ENCODE measurements at regions not wholly inside any gene's neighbourhood (a gene's known extent, or its start where the extent isn't known, plus 50 kb on each side); places are given as distances from the start of the nearest gene placed in this dataset.
"Not testable (repeated sequence)": the region's sequence is repeated elsewhere in the genome, so short reads cannot be mapped to it uniquely, and the experiment has no call there.

DNA sequence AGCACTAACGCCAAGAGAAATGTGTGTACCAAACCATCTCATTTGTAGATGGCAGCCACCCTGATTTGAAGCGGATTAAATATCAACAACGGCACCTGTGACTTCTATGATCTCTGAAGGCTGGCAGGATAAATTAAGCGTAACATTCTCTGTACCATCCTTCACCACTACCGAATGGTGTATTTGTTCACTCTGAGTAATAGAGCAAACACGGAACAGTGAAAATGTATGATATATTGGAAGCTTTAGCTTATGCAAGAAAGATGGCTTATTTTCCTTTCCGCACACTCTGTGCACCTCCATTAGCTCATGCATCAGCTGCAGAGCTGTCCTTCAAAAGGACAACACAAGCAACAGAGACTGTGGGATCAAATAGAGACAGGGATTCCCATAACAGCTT, 431.1 kb downstream of the PRELID2 start:
- no peaks in the 10 kb centered on the region for H3K36me3 Mint-ChIP-seq
- H3K9me3 ChIP-seq, result no peaks in the 10 kb centered on the region
- ATAC-seq (replicated peaks in 1 of 4) (no peak), DNase-seq (no peak)
- no peak overlapping the region for H3K27ac ChIP-seq (ENCODE audit: low read length)
- 87% methylated on average over 4 of the region's 7 CpGs for WGBS (ENCODE audit: insufficient coverage)
- H3K27ac Mint-ChIP-seq, result no peak overlapping the region
- ChIA-PET POLR2A (no interaction called here), CTCF (no interaction called here)
- no peak overlapping the region for H3K4me3 Mint-ChIP-seq
- H3K36me3 ChIP-seq (ENCODE audit: control insufficient read depth in 2 of 2, extremely low read depth in 1 of 2, insufficient read depth in 1 of 2, low read length in 1 of 2), result no peaks in the 10 kb centered on the region
- H3K4me1 ChIP-seq (ENCODE audit: control insufficient read depth in 1 of 2, extremely low read depth in 1 of 2, insufficient read depth in 2 of 2, low read length in 2 of 2), result no peaks in the 10 kb centered on the region
- peaks cover 21 to 30% (median 21%) of the 10 kb centered on the region in 3 donors for H3K9me3 Mint-ChIP-seq
- H3K4me3 ChIP-seq (ENCODE audit: control insufficient read depth in 1 of 2, extremely low read depth in 1 of 2, low read length in 1 of 2), result no peak overlapping the region
- H3K4me1 Mint-ChIP-seq, result no peaks in the 10 kb centered on the region
- no peaks in the 10 kb centered on the region for H3K27me3 ChIP-seq (replicated peaks in 1 of 2; ENCODE audit: control insufficient read depth in 2 of 2, extremely low read depth in 1 of 2, insufficient read depth in 2 of 2, low read length in 1 of 2)
- no peaks in the 10 kb centered on the region for H3K27me3 Mint-ChIP-seq

DNA sequence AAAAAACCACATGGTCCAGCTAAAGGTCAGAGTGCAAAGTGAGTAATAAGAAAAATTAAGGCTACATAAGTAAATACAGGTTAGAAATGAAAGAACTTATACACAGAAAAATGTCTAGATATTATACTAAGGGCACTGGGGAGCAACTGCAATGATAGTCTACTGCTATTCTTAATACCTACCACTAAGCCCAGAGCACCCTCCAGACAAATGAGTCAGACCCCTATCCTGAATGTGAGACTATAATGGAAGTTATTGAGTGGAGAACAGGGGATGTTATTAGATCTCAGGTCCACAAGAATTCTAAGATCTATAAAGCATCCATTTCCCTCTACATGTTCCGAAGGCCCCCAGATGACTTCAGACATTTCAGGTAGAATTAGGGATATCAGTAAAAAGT, 438.3 kb downstream of the PRELID2 start:
- WGBS (ENCODE audit: insufficient coverage), result no CpG with 5 or more reads among the region's 1 CpG
- no peak overlapping the region for H3K27ac ChIP-seq (ENCODE audit: low read length)
- ChIA-PET POLR2A (no interaction called here), CTCF (no interaction called here)
- peaks cover 12 to 32% (median 14%) of the 10 kb centered on the region in 3 donors for H3K9me3 Mint-ChIP-seq
- ATAC-seq (replicated peaks in 1 of 4), result no peak
- no peaks in the 10 kb centered on the region for H3K27me3 Mint-ChIP-seq
- H3K4me1 ChIP-seq (ENCODE audit: control insufficient read depth in 1 of 2, extremely low read depth in 1 of 2, insufficient read depth in 2 of 2, low read length in 2 of 2), result no peaks in the 10 kb centered on the region
- H3K27me3 ChIP-seq (replicated peaks in 1 of 2; ENCODE audit: control insufficient read depth in 2 of 2, extremely low read depth in 1 of 2, insufficient read depth in 2 of 2, low read length in 1 of 2), result no peaks in the 10 kb centered on the region
- no peaks in the 10 kb centered on the region for H3K9me3 ChIP-seq
- no peaks in the 10 kb centered on the region for H3K4me1 Mint-ChIP-seq
- H3K36me3 Mint-ChIP-seq, result no peaks in the 10 kb centered on the region
- H3K27ac Mint-ChIP-seq, result no peak overlapping the region
- no peaks in the 10 kb centered on the region for H3K36me3 ChIP-seq (ENCODE audit: control insufficient read depth in 2 of 2, extremely low read depth in 1 of 2, insufficient read depth in 1 of 2, low read length in 1 of 2)
- no peak overlapping the region for H3K4me3 ChIP-seq (ENCODE audit: control insufficient read depth in 1 of 2, extremely low read depth in 1 of 2, low read length in 1 of 2)
- DNase-seq, result no peak
- H3K4me3 Mint-ChIP-seq, result no peak overlapping the region

DNA sequence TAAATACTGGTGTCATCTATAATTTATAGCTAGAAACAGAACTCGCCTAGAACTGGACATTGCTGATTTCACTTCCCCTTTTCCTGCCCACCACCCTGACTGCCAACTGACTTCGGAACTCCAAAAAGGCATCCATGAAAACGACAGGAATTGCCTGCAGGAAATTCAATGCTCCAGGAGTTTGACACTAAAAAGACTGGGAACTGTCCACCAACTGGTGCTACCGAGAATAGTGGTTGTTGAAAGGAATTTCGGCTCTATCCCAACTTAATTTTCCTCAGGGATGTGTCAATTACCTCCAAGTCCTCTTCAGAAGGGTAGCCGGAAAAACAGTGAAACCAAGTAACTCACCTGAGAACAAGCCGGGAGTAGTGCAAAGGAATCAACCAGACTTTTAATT, 440.0 kb downstream of the PRELID2 start:
- H3K27me3 Mint-ChIP-seq; H3K27ac Mint-ChIP-seq; H3K4me1 Mint-ChIP-seq; H3K27me3 ChIP-seq (replicated peaks in 1 of 2; ENCODE audit: control insufficient read depth in 2 of 2, extremely low read depth in 1 of 2, insufficient read depth in 2 of 2, low read length in 1 of 2); CTCF ChIA-PET; H3K36me3 Mint-ChIP-seq; DNase-seq; ATAC-seq (replicated peaks in 1 of 4); POLR2A ChIA-PET; H3K4me3 Mint-ChIP-seq; H3K9me3 ChIP-seq; H3K4me1 ChIP-seq (ENCODE audit: control insufficient read depth in 1 of 2, extremely low read depth in 1 of 2, insufficient read depth in 2 of 2, low read length in 2 of 2); H3K36me3 ChIP-seq (ENCODE audit: control insufficient read depth in 2 of 2, extremely low read depth in 1 of 2, insufficient read depth in 1 of 2, low read length in 1 of 2); H3K4me3 ChIP-seq (ENCODE audit: control insufficient read depth in 1 of 2, extremely low read depth in 1 of 2, low read length in 1 of 2); H3K27ac ChIP-seq (ENCODE audit: low read length): not testable (repeated sequence)
- H3K9me3 Mint-ChIP-seq, result peaks cover 14 to 31% (median 22%) of the 10 kb centered on the region in 3 donors
- WGBS (ENCODE audit: insufficient coverage), result no CpG with 5 or more reads among the region's 7 CpGs

DNA sequence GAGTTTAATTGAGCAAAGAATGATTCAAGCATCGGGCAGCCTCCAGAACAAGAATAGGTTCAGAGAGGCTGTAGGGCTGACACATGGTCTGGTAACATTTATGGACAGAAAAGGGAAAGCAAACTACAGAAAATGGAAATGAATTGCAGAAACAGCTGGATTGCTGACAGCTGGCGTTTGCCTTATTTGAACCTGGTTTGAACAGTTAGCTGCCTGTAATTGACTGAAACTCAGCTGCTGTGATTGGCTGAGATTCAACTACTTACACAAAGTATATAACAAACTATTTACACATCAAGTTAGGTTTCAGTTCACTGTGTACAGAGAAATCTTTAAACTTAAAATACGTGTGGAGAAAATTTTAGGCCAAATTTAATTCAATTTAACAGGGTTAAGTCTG, 441.7 kb downstream of the PRELID2 start:
- no peaks in the 10 kb centered on the region for H3K9me3 ChIP-seq
- 90% methylated on average over 1 of the region's 3 CpGs for WGBS (ENCODE audit: insufficient coverage)
- peaks cover 21 to 35% (median 27%) of the 10 kb centered on the region in 3 donors for H3K9me3 Mint-ChIP-seq

DNA sequence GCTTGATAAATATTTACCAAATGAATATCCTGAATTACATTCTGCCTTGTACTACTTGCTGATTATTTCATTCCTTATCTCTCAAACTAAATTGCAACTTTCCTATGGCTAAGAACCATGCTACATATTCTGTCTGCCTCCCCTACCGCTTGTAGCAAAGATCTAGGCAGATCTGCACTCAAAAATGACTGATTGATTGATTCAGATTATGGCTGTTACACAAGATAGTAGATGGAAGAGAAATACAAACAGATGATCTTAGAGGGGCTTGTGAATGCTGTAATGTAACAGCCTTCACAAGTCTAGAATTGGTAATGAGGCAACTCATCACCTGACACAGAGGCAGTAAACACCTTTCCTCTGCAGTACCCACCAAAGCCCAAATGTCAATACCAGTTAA, 446.1 kb downstream of the PRELID2 start:
- H3K27me3 ChIP-seq (replicated peaks in 1 of 2; ENCODE audit: control insufficient read depth in 2 of 2, extremely low read depth in 1 of 2, insufficient read depth in 2 of 2, low read length in 1 of 2), result no peaks in the 10 kb centered on the region
- no CpG with 5 or more reads among the region's 1 CpG for WGBS (ENCODE audit: insufficient coverage)
- no peaks in the 10 kb centered on the region for H3K9me3 ChIP-seq
- H3K4me1 ChIP-seq (ENCODE audit: control insufficient read depth in 1 of 2, extremely low read depth in 1 of 2, insufficient read depth in 2 of 2, low read length in 2 of 2), result no peaks in the 10 kb centered on the region
- H3K27ac ChIP-seq (ENCODE audit: low read length), result no peak overlapping the region
- no peak overlapping the region for H3K4me3 Mint-ChIP-seq
- CTCF ChIA-PET, result no interaction called here
- H3K4me3 ChIP-seq (ENCODE audit: control insufficient read depth in 1 of 2, extremely low read depth in 1 of 2, low read length in 1 of 2), result no peak overlapping the region
- H3K27ac Mint-ChIP-seq, result no peak overlapping the region
- peaks cover 16 to 25% (median 22%) of the 10 kb centered on the region in 3 donors for H3K9me3 Mint-ChIP-seq
- DNase-seq, result no peak
- no peaks in the 10 kb centered on the region for H3K4me1 Mint-ChIP-seq
- no peaks in the 10 kb centered on the region for H3K36me3 Mint-ChIP-seq
- POLR2A ChIA-PET, result no interaction called here
- ATAC-seq (replicated peaks in 1 of 4), result no peak
- no peaks in the 10 kb centered on the region for H3K27me3 Mint-ChIP-seq
- no peaks in the 10 kb centered on the region for H3K36me3 ChIP-seq (ENCODE audit: control insufficient read depth in 2 of 2, extremely low read depth in 1 of 2, insufficient read depth in 1 of 2, low read length in 1 of 2)

More for the DNA sequence above, 441.7 kb downstream of the PRELID2 start:
- no peak for ATAC-seq (replicated peaks in 1 of 4)
- Histone ChIP-seq H3K27ac (ENCODE audit: low read length) (no peak overlapping the region), H3K27me3 (replicated peaks in 1 of 2; ENCODE audit: control insufficient read depth in 2 of 2, extremely low read depth in 1 of 2, insufficient read depth in 2 of 2, low read length in 1 of 2) (no peaks in the 10 kb centered on the region), H3K36me3 (ENCODE audit: control insufficient read depth in 2 of 2, extremely low read depth in 1 of 2, insufficient read depth in 1 of 2, low read length in 1 of 2) (no peaks in the 10 kb centered on the region), H3K4me3 (ENCODE audit: control insufficient read depth in 1 of 2, extremely low read depth in 1 of 2, low read length in 1 of 2) (no peak overlapping the region), H3K4me1 (ENCODE audit: control insufficient read depth in 1 of 2, extremely low read depth in 1 of 2, insufficient read depth in 2 of 2, low read length in 2 of 2) (no peaks in the 10 kb centered on the region)
- CTCF ChIA-PET, result no interaction called here
- H3K4me3 Mint-ChIP-seq, result no peak overlapping the region
- POLR2A ChIA-PET, result no interaction called here
- no peaks in the 10 kb centered on the region for H3K27me3 Mint-ChIP-seq
- no peaks in the 10 kb centered on the region for H3K4me1 Mint-ChIP-seq
- DNase-seq, result no peak
- no peaks in the 10 kb centered on the region for H3K36me3 Mint-ChIP-seq
- no peak overlapping the region for H3K27ac Mint-ChIP-seq

DNA sequence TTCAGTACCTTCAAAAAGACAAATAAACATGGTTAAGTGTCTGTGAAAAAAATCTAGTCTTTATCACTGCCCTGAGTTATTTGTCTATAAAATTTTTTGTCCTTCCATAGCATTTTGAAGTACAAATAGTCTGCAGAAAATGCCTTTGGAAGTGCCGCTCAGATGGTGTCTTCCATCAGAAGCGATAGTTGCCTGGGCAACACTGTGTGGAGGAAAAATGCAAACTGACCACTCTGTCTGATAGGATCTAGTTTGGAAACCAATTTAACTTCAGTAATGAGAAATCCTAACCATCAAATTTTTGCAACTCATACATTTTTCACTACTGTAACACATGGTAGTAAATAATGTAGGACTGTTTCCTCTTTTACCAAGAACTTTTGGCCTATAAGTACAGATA, 449.9 kb downstream of the PRELID2 start:
- no peaks in the 10 kb centered on the region for H3K27me3 ChIP-seq (replicated peaks in 1 of 2; ENCODE audit: control insufficient read depth in 2 of 2, extremely low read depth in 1 of 2, insufficient read depth in 2 of 2, low read length in 1 of 2)
- H3K4me1 ChIP-seq (ENCODE audit: control insufficient read depth in 1 of 2, extremely low read depth in 1 of 2, insufficient read depth in 2 of 2, low read length in 2 of 2), result no peaks in the 10 kb centered on the region
- H3K36me3 ChIP-seq (ENCODE audit: control insufficient read depth in 2 of 2, extremely low read depth in 1 of 2, insufficient read depth in 1 of 2, low read length in 1 of 2), result no peaks in the 10 kb centered on the region
- CTCF ChIA-PET, result no interaction called here
- no peak overlapping the region for H3K4me3 Mint-ChIP-seq
- ATAC-seq (replicated peaks in 1 of 4) (no peak), DNase-seq (no peak)
- no peaks in the 10 kb centered on the region for H3K4me1 Mint-ChIP-seq
- WGBS (ENCODE audit: insufficient coverage), result no CpG with 5 or more reads among the region's 2 CpGs
- peaks cover 8 to 21% (median 19%) of the 10 kb centered on the region in 3 donors for H3K9me3 Mint-ChIP-seq
- H3K27ac Mint-ChIP-seq, result no peak overlapping the region
- no peak overlapping the region for H3K4me3 ChIP-seq (ENCODE audit: control insufficient read depth in 1 of 2, extremely low read depth in 1 of 2, low read length in 1 of 2)
- POLR2A ChIA-PET, result no interaction called here
- no peak overlapping the region for H3K27ac ChIP-seq (ENCODE audit: low read length)
- H3K36me3 Mint-ChIP-seq, result no peaks in the 10 kb centered on the region
- no peaks in the 10 kb centered on the region for H3K27me3 Mint-ChIP-seq
- no peaks in the 10 kb centered on the region for H3K9me3 ChIP-seq

DNA sequence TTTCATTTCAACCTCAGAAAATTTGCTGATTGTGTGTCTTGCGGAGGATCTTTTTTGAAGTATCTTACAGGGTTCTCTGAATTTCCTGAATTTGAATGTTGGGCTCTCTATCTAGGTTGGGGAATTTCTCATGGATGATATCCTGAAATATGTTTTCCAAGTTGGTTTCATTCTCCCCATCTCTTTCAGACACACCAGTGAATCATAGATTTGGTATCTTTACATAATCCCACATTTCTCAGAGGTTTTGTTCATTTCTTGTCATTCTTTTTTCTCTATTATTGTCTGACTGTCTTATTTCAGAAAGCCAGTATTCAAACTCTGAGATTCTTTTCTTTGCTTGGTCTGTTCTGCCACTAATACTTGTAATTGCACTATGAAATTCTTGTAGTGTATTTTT, 456.9 kb downstream of the PRELID2 start:
- no peak overlapping the region for H3K4me3 Mint-ChIP-seq
- no peaks in the 10 kb centered on the region for H3K4me1 ChIP-seq (ENCODE audit: control insufficient read depth in 1 of 2, extremely low read depth in 1 of 2, insufficient read depth in 2 of 2, low read length in 2 of 2)
- no peaks in the 10 kb centered on the region for H3K36me3 ChIP-seq (ENCODE audit: control insufficient read depth in 2 of 2, extremely low read depth in 1 of 2, insufficient read depth in 1 of 2, low read length in 1 of 2)
- H3K27ac Mint-ChIP-seq, result no peak overlapping the region
- H3K4me3 ChIP-seq (ENCODE audit: control insufficient read depth in 1 of 2, extremely low read depth in 1 of 2, low read length in 1 of 2), result no peak overlapping the region
- ChIA-PET POLR2A (no interaction called here), CTCF (no interaction called here)
- H3K27me3 ChIP-seq (replicated peaks in 1 of 2; ENCODE audit: control insufficient read depth in 2 of 2, extremely low read depth in 1 of 2, insufficient read depth in 2 of 2, low read length in 1 of 2), result no peaks in the 10 kb centered on the region
- DNase-seq, result no peak
- H3K9me3 ChIP-seq, result no peaks in the 10 kb centered on the region
- H3K27ac ChIP-seq (ENCODE audit: low read length), result no peak overlapping the region
- peaks cover 31 to 46% (median 38%) of the 10 kb centered on the region in 3 donors for H3K9me3 Mint-ChIP-seq
- WGBS (ENCODE audit: insufficient coverage), result no CpG with 5 or more reads among the region's 1 CpG
- no peaks in the 10 kb centered on the region for H3K27me3 Mint-ChIP-seq
- no peak for ATAC-seq (replicated peaks in 1 of 4)
- H3K36me3 Mint-ChIP-seq, result no peaks in the 10 kb centered on the region
- H3K4me1 Mint-ChIP-seq, result no peaks in the 10 kb centered on the region
